CD4-positive, alpha-beta T cell treated with Interleukin-21 for 1 hour (primary cell): ENCODE measurements at regions not wholly inside any gene's neighbourhood (a gene's known extent, or its start where the extent isn't known, plus 50 kb on each side); places are given as distances from the start of the nearest gene placed in this dataset.
"Not testable (repeated sequence)": the region's sequence is repeated elsewhere in the genome, so short reads cannot be mapped to it uniquely, and the experiment has no call there.

Source experiments
- DNase-seq: peaks from one replicate; pipeline ENCODE4 v3.0.0-alpha.2; 2020

DNA sequence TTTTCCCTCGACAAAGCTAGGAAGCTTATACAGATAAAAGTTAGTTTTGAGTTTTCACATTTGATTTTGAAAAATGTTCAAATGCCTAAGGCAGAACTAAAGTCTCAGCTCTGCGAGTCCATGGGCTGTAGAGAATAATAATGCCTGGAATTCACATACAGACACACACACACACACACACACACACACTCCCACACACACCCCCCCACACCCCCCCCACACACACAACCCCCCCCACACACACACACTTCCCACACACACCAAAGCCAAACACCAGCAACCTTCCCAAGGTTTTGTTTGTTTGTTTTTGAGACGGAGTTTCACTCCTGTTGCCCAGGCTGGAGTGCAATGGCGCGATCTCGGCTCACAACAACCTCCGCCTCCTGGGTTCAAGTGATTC is 62.8 kb upstream of the EIF5 start:
- no peak for DNase-seq

DNA sequence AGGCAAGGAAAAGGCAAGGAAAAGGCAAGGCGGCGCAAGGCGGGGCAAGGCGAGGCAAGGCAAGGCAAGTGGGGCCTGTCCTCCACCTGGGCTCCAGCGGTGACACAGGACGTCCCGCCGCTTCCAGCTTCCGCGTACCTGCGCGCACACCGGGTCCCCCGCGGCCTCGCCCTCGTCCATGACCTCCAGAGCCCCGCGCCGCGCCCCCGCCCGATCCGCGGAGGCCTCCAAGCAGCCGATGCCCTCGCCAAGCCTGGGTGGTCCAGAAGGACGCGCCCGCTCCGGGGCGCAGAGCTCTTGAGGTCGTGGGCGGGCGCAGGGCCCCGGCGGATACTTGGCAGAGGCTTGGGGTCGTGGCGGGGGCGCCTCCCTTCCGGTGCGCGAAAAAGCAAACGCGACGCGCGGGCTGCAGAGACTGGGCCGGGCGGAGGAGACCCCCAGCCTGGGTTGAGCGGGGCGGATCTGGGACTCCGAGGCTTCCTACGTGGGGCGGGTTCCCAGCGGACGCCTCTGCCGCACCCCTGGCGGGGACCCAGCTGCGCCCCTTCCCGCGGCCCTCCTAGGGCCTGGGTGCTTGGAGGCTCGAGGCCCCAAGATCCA is 60.8 kb upstream of the EIF5 start:
- DNase-seq, result no peak

DNA sequence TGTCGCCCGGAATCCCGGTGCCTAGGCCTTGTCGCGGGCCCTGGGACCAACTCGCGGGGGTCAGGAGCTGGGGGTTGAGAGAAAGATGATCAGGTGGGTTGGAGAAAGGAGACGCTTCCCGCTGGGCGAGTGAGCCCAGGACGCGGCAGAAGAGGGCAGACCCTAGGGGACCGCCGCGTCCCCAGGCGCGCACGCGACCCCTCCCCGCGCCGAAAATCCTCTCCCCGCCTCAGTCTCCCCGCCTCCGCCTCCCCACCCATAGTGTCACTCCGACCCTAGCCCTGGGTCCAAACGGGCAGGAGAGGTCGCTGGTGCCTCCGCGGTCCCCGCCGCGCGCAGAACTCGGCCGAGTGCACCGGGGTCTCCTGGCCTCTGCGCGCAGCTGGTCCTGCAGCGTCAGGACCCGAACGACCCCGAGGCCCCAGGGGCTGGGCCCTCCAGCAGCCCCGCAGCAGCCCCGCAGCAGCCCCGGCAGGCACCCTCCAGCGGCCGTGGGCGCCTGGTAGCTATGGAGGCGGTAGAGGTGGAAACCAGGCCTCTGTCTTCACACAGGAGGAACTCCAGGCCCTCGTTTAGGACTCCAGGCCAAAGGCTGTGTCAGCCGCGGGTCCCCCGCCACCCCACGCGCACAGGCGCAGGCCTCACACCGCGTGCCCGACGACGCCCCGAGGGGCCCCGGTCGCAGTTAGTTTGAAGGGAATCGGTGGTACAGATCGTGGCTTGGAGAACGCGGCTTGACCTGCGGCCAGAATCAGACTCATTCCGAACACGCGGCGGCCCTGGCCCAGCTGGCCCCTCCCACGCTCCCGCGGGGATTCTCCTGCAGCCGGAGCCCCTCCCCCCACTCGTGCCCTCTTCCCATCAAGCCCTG is 60.1 kb upstream of the EIF5 start:
- no peak for DNase-seq

DNA sequence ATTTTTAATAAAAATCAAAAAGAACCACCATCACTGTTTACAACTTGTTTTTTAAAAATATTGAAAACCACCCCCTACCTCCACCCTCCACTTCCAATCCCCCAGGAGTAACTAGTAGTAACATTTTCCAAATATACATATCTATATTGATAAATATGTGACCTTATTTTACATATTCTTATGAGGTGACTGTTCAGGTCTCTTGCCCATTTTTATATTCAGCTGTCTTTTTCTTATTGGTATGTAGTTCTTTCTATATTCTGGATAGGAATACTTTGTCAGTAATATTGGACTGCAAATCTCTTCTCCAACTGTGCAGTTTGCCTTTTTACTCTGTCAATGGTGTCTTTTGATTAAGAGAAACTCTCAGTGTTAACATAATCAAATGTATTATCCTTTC is 59.0 kb upstream of the EIF5 start:
- DNase-seq, result no peak

DNA sequence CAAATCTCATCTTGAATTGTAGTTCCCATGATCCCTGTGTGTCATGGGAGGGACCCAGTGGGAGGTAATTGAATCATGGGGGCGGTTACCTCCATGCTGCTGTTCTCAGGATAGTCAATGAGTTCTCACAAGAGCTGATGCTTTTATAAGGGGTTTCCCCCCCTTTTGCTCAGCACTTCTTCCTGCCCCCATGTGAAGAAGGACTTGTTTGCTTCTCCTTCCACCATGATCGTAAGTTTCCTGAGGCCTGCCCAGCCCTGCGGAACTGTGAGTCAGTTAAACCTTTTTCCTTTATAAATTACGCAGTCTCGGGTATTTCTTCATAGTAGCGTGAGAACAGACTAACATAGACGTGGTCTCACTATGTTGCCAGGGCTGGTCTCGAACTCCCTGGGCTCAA is 56.1 kb upstream of the EIF5 start:
- DNase-seq, result no peak

DNA sequence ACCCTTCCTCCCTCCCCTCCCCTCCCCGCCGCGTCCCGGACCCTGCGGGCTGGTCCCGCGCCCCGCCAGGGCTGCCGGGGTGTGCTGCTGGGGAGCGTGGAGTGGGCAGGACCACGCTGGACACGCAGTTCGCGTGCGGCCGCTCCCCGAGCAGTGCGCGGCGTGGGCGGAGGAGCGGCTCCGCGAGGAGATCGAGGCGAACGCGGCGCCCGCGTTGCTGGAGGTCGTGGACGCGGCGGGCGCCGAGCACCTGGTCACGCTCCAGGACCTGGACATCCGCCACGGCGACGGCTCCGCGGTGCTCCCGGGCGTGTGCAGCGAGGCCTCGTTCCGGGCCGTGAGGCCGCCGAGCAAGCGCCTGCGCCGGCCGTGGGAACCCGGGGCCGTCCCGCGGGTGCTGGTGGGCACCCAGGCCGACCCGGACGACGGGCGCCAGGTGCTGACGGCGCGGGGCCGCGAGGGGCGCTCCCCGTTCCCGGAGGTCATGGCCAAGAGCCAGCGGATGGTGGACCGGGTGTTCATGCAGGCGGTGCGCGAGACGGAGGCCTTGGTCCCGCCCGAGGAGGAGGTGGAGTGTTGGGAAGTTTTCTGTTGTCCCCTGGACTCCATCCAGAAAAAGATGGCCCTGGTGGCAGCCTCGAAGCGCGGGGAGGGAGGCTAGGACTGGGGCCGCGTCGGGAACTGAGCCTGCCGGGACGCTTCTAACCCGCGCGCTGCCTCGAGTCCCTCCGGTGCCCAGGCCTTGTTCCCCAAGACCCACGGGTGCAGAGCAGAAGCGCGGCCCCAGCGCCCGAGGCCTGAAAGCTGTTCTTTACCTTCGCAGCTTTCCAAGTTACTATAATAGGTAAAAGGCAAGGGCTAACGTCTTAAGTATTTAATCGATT is 54.7 kb upstream of the EIF5 start:
- DNase-seq, result no peak

DNA sequence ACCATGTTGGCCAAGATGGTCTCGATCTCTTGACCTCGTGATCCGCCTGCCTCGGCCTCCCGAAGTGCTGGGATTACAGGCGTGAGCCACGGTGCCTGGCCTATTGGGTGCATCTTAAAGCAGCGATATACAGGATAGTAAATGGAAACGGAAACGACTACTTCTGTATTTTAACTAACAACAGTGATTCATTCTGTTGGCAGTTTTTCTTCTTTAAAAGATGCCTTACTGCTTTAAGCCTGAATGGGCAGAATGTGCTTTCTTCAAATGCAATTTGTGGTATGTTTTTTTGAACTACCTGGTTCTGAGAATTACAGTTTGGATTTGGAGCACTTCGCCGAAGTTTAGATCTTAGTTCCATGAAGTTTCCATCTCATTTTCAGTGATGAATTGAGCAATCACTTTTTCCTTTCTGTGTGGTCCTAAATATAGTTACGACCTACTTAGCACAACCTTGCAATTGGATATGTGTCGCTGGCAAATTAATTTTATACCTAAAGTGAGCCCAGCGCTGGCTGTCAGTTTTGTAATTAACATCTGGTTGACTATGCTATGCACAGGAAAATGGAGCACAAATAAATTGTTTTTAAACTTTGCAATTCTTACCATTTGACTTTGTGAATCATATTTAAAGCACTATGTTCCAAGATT is 53.6 kb upstream of the EIF5 start:
- DNase-seq, result no peak

DNA sequence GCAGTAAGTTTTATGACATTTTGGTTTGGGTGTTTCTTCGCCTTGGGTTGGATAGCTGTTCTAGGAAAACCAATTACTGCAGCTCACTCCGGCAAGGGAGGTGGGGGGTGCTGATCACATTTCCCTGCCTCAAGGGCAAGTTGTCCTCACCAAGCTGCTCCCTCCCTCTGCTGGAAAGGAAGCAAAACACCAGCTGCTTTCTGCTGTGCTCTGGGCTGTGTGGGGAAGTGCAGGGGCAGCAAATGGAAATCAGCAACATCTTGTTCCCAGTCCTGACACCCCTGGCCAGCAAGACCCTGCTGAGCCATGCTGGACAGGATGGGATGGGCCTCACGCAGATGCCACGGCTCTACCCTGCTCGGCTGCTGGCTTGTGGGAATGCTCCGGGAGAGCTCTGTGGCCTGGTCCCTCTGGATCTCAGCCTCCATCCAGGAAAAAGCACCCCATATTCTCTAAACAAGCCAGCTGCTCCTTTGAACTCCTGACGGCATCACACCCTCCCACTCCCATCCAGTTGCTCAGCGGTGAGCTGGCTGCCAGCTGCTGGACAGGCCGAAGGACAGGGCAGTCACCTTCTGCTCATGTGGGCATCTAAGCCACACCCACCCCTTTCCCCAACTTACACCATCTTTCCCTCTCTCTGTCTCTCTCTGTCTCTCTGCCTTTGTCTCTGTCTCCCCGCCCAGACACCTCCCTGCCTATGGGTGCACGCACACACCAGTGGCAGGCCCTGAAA is 52.4 kb upstream of the EIF5 start:
- no peak for DNase-seq

DNA sequence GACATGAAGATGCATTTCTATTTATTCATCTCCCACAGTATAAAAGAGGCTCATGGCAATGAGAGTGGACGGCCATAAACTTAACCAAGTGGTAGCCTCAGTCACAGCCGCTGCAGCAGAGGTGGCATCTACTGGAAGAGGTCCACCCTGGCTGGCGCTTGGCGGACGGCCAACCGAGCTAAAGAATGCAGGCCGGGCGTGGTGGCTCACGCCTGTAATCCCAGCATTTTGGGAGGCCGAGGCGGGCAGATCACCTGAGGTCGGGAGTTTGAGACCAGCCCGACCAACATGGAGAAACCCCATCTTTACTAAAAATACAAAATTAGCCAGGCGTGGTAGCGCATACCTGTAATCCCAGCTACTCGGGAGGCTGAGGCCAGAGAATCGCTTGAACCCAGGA is 51.7 kb upstream of the EIF5 start:
- DNase-seq, result not testable (repeated sequence)

DNA sequence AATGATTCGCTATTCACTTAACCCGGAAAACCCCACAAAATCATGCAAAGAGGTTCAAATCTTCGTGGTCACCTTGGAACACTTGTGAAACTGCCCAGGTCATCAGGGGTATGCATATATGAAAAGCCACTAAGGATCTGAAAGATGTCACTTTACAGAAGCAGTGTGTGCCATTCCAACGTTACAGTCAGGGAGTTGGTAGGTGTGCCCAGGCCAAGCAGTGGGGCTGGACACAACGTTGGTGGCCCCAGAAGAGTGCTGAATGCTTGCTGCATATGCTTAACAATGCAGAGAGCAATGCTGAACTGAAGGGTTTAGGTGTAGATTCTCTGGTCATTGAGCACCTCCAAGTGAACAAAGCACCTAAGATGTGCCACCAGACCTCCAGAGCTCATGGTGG is 51.1 kb upstream of the EIF5 start:
- no peak for DNase-seq

DNA sequence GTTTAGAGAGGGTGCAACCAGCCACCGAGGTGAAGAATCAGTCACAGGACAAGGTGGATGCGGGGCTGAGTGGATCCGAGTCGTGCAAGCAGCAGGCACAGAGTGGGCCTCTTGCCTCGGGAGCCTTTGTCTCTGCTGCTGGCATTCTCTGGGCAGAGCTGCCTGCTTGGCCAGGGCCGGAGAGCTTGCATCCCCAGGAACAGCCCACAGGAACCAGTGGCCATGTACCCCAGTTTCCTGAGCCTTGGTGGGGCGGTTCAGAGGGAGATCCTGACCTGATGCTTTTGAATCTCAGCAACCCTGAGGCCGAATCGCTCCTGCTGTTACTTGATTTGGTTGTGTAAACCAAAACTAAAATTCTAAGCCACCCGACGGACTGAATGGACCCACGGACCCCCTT is 50.1 kb upstream of the EIF5 start:
- no peak for DNase-seq
